GM12873 (cell line): ENCODE measurements at regions not wholly inside any gene's neighbourhood (a gene's known extent, or its start where the extent isn't known, plus 50 kb on each side); places are given as distances from the start of the nearest gene placed in this dataset.

Experiments
- TF ChIP-seq, protein P1 (sequence below): IDR thresholded peaks from 2 replicates; pipeline ENCODE4 v1.5.1; 2012; ENCODE audit warnings: low read depth, mild to moderate bottlenecking, moderate library complexity, low read length, control low read depth; ENCODE audit not compliant: insufficient read depth; ENCODE audit errors: missing control alignments

DNA sequence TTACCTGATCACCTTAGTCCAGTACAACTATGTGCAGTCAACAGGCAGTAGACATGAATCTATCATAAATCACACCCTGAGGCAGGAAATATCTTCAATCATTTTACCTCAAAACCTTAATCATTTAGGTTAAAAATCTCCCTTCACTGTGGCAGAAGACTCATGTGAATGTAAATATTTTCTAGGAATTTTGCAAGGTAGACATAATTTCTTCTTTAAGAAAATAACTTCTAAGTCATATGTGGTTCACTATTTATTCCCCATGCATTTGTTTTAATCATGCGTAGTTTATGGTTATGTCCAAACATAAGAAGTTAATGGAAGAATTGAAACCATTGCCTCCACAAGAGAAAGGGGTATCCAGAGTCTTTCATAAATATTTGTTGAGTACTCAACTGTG is 97.0 kb downstream of the HMHB1 start:
- TF ChIP-seq, protein P1, sequence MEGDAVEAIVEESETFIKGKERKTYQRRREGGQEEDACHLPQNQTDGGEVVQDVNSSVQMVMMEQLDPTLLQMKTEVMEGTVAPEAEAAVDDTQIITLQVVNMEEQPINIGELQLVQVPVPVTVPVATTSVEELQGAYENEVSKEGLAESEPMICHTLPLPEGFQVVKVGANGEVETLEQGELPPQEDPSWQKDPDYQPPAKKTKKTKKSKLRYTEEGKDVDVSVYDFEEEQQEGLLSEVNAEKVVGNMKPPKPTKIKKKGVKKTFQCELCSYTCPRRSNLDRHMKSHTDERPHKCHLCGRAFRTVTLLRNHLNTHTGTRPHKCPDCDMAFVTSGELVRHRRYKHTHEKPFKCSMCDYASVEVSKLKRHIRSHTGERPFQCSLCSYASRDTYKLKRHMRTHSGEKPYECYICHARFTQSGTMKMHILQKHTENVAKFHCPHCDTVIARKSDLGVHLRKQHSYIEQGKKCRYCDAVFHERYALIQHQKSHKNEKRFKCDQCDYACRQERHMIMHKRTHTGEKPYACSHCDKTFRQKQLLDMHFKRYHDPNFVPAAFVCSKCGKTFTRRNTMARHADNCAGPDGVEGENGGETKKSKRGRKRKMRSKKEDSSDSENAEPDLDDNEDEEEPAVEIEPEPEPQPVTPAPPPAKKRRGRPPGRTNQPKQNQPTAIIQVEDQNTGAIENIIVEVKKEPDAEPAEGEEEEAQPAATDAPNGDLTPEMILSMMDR, result no peak

DNA sequence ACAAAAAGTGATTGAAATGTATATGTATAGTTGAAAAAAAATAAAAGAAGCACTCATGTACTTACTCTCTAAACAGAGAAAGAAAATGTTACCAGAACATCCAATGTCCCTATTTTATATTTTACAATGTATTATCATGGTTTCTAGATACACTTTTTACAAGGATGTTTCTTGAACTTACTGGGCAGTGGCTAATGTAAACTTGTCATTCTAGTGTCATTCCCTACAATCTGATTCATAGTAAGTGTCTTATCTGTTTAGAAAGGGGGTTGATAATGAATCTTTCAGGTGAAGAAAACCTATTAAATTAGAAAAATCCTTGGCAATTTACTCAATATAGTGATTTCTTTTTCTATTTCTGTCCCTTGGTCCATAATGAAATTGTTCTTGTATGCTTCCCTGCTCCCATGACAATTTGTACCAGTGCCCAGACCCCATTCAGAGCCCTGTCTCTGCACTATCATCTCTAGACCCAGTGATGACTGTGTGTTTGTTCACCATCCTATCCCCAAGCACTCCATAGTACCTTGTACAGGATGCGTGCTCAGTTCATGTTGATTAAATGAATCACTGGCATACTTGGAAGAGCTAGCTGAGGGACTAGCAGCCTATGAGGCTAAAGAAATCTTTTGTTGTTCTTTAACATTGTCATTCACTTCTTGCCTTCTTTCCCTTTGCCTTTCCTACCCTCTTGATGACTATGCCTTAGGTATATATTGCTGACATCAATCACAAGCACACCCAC is 101.2 kb downstream of the HMHB1 start:
- TF ChIP-seq, protein P1, result no peak

DNA sequence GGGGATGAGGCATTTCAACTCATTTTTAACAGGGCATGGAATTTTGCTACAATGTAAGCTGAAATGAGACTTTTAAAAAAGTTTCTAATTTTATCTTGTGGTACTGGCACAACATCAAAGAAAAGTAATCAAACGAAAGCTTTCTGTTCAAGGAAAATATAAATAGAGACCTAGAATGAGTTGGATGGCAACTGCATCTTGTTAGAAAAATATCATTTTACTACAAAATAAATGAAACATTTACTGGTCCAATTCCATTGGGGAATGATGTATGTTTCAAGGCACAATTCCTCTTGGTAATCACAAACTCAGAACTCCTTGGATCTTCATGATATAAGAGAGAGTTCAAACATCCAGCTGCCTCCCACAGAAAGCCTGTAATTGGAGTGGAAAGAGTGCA is 102.8 kb downstream of the HMHB1 start:
- TF ChIP-seq, protein P1, result no peak

DNA sequence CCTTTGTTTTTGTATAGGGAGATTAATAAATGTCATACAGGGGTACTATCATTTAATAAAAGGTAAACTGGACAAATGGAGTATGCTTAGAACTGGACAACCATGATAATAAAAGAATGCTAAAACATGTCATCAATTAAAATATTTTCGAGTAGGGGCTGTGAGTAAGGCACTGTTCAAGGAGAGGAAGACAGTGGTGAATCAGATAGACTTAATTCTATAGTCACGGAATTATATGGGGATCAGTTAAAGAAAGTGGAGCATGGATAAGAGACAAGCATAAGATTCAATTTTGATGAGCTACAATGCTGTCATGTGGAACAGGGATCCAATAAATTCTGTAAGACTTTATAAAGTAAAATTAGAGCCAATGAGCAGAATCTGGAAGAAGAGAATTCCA is 104.5 kb downstream of the HMHB1 start:
- TF ChIP-seq, protein P1, result no peak

DNA sequence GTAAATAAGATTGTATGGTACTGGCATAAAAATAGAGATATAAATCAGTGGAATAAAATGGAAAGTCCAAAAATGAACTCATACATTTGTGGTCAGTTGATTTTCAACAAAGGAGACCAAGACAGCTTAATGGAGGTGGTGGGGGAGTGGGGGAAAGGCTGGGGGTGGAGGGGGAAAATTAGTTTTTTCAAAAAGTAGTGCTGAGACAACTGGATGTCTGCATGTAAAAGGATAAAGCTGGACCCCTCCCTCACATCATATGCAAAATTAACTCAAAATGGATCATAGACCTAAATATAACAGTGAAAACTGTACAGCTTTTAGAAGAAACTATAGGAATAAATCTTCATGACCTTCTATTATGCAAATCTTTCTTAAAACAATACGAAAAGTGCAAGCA is 107.0 kb downstream of the HMHB1 start:
- TF ChIP-seq, protein P1, result no peak

DNA sequence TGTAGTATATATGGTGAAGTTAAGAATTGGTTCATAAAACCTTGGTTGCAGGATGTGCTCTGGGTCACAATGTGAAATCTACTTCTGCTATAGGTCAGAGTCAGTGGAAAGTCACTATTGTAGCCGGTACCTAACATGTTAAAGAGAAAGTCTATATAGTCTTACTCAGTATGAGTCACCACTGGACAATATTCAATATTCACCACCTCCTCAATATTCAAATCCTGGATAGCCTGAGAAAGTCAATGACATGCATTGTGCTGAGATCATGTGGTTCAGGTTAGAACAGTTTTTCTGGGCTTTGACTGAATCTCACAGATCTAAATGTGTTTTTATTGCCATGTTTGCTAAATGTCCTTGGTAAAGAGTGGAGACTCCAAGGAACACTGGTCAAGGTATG is 108.8 kb downstream of the HMHB1 start:
- TF ChIP-seq, protein P1, result no peak

DNA sequence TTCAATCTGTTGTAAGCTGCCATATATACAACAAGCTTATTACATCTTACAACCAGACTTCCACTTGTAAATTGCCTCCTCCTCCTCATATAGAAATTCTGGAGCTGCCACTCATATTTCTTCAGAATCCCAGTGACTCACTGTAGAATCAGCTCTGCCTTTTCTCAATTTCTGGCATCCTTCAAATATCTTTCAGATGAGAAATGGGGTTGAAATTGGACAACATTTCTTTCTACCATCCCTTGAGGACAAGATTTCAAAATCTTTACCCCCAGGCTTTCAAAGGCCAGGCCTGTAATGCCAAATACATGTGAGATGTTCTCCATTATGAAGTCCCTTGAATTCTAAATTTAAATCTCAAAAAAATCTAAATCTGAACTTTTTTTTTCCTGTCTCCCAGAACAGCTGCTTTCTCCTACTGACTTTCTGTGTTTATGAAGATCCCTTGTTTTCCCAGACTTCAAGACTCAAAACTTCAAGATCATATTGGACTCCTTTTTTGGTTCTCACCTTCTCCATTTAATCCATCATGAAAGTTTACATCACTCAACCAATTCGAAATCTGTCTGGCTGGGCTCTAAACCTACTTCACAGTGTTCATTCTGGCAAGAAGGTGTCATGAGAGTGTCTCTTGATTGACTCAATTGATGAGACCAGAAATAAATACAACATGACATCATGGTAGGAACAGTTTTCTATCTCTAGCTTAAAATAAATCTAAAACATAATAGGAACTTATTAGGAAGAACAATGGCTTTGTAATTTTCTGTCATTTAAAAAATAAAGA is 109.8 kb downstream of the HMHB1 start:
- TF ChIP-seq, protein P1, result no peak
